Smooth muscle cell (in vitro differentiated cells): ENCODE measurements at regions not wholly inside any gene's neighbourhood (a gene's known extent, or its start where the extent isn't known, plus 50 kb on each side); places are given as distances from the start of the nearest gene placed in this dataset.

Experiments used
- DNase-seq: peaks from one replicate; lab custom pipeline; 2025; ENCODE audit not compliant: unreplicated experiment; lab: John Stamatoyannopoulos, UW
- H2AFZ ChIP-seq: fragments of 200-600 bp; sonication (generic); 2 replicates; pipeline ENCODE4 v1.6.0; 2016; ENCODE audit warnings: antibody characterized with exemption, low read depth, mild to moderate bottlenecking
- H3F3A ChIP-seq: fragments of 200-600 bp; sonication (generic); 2 replicates; pipeline ENCODE4 v1.6.0; 2017; ENCODE audit warnings: antibody characterized with exemption, low read depth
- H3K27ac ChIP-seq: fragments of 200-600 bp; sonication (generic); 2 replicates; pipeline ENCODE4 v1.5.1; 2016; ENCODE audit warnings: low read depth, mild to moderate bottlenecking
- H3K27me3 ChIP-seq: fragments of 200-600 bp; sonication (generic); 2 replicates; pipeline ENCODE4 v1.6.1; 2016; ENCODE audit warnings: low read depth, mild to moderate bottlenecking
- H3K36me3 ChIP-seq: fragments of 200-600 bp; sonication (generic); 2 replicates; pipeline ENCODE4 v1.5.1; 2016; ENCODE audit warnings: low read depth
- H3K4me1 ChIP-seq: fragments of 200-600 bp; sonication (generic); 2 replicates; pipeline ENCODE4 v1.5.1; 2016; ENCODE audit warnings: low read depth
- H3K4me2 ChIP-seq: fragments of 200-600 bp; sonication (generic); 2 replicates; pipeline ENCODE4 v1.6.0; 2016; ENCODE audit warnings: mild to moderate bottlenecking
- H3K4me3 ChIP-seq: fragments of 200-600 bp; sonication (generic); 2 replicates; pipeline ENCODE4 v1.5.1; 2016; ENCODE audit warnings: mild to moderate bottlenecking
- H3K79me2 ChIP-seq: fragments of 200-600 bp; sonication (generic); 2 replicates; pipeline ENCODE4 v1.6.0; 2016; ENCODE audit warnings: low read depth, mild to moderate bottlenecking
- H3K9ac ChIP-seq: fragments of 200-600 bp; sonication (generic); 2 replicates; pipeline ENCODE4 v1.6.0; 2016; ENCODE audit warnings: low read depth
- H3K9me3 ChIP-seq: fragments of 200-600 bp; sonication (generic); replicated peaks from 2 replicates; pipeline ENCODE4 v1.5.1; 2016; ENCODE audit warnings: low read depth
- H4K20me1 ChIP-seq: fragments of 200-600 bp; sonication (generic); 2 replicates; pipeline ENCODE4 v1.6.0; 2016; ENCODE audit warnings: low read depth
- CTCF ChIP-seq: fragments of 200-600 bp; sonication (generic); IDR thresholded peaks from 2 replicates; pipeline ENCODE4 v1.5.1; 2017; ENCODE audit warnings: borderline replicate concordance, mild to moderate bottlenecking, antibody characterized with exemption; ENCODE audit not compliant: insufficient read depth, poor library complexity, severe bottlenecking
- WGBS: methylation state at CpG from one replicate; pipeline ENCODE4 v1.1.7; 2016; ENCODE audit warnings: low lambda C conversion rate; 5-methylcytosine and 5-hydroxymethylcytosine counted together

GRCh38 chr2:104698276-104698675, 155.6 kb upstream of the POU3F3 start:
- peaks cover 9% of the 10 kb centered on the region for H3K27me3 ChIP-seq
- H3K4me3 ChIP-seq, result no peak overlapping the region
- DNase-seq, result no peak
- no peaks in the 10 kb centered on the region for H4K20me1 ChIP-seq
- H2AFZ ChIP-seq, result no peak overlapping the region
- no peaks in the 10 kb centered on the region for H3K9me3 ChIP-seq
- H3K79me2 ChIP-seq, result no peaks in the 10 kb centered on the region
- no peak for TF ChIP-seq CTCF
- no peaks in the 10 kb centered on the region for H3K36me3 ChIP-seq
- no peaks in the 10 kb centered on the region for H3F3A ChIP-seq
- H3K4me2 ChIP-seq, result no peak overlapping the region
- no peak overlapping the region for H3K9ac ChIP-seq
- H3K4me1 ChIP-seq, result peaks cover 11% of the 10 kb centered on the region
- WGBS, result 52% methylated on average over 5 of the region's 5 CpGs
- no peak overlapping the region for H3K27ac ChIP-seq

GRCh38 chr2:104701411-104701911, 152.5 kb upstream of the POU3F3 start:
- Histone ChIP-seq H4K20me1 (no peaks in the 10 kb centered on the region), H3K4me2 (no peak overlapping the region), H3K4me3 (no peak overlapping the region), H3K4me1 (peaks cover 18% of the 10 kb centered on the region), H2AFZ (no peak overlapping the region), H3K36me3 (no peaks in the 10 kb centered on the region), H3K9me3 (no peaks in the 10 kb centered on the region), H3K79me2 (no peaks in the 10 kb centered on the region), H3F3A (no peaks in the 10 kb centered on the region), H3K27me3 (peaks cover 9% of the 10 kb centered on the region), H3K9ac (no peak overlapping the region), H3K27ac (no peak overlapping the region)
- DNase-seq, result no peak
- WGBS, result 86% methylated on average over 19 of the region's 19 CpGs
- no peak for TF ChIP-seq CTCF

GRCh38 chr2:104702031-104702850, 151.7 kb upstream of the POU3F3 start:
- Histone ChIP-seq H3K27me3 (peaks cover 9% of the 10 kb centered on the region), H3K9ac (no peak overlapping the region), H3K79me2 (no peaks in the 10 kb centered on the region), H2AFZ (no peak overlapping the region), H3K4me3 (no peak overlapping the region), H3K9me3 (no peaks in the 10 kb centered on the region), H3F3A (no peaks in the 10 kb centered on the region), H3K36me3 (no peaks in the 10 kb centered on the region), H3K27ac (no peak overlapping the region), H3K4me1 (peaks cover 18% of the 10 kb centered on the region), H4K20me1 (no peaks in the 10 kb centered on the region), H3K4me2 (no peak overlapping the region)
- DNase-seq, result no peak
- WGBS, result 64% methylated on average over 11 of the region's 11 CpGs
- no peak for TF ChIP-seq CTCF

GRCh38 chr2:104703669-104704068, 150.2 kb upstream of the POU3F3 start:
- Histone ChIP-seq H3K4me1 (peaks cover 18% of the 10 kb centered on the region), H3F3A (no peaks in the 10 kb centered on the region), H3K27me3 (peaks cover 3% of the 10 kb centered on the region), H2AFZ (peak overlapping the region; percentile 44), H3K79me2 (no peaks in the 10 kb centered on the region), H3K4me2 (no peak overlapping the region), H4K20me1 (no peaks in the 10 kb centered on the region), H3K27ac (peak overlapping the region; percentile 1), H3K36me3 (no peaks in the 10 kb centered on the region), H3K9ac (no peak overlapping the region), H3K4me3 (no peak overlapping the region), H3K9me3 (no peaks in the 10 kb centered on the region)
- TF ChIP-seq CTCF, result no peak
- no peak for DNase-seq
- WGBS, result 71% methylated on average over 8 of the region's 8 CpGs
